ENCODE measurements at regions not wholly inside any gene's neighbourhood (a gene's known extent, or its start where the extent isn't known, plus 50 kb on each side); places are given as distances from the start of the nearest gene placed in this dataset.

GRCh38 chr13:90746230-90746629, 601.3 kb upstream of the MIR17HG start:
- TF ChIP-seq POLR2AphosphoS5 (IDR thresholded peaks at IDR 0.05; ENCODE audit: borderline replicate concordance, low read depth, low read length) (no peak), FOXP2 (optimal IDR thresholded peaks at IDR 0.05; ENCODE audit: control extremely low read depth, extremely low read length, insufficient read depth) (no peak), EZH2 (IDR thresholded peaks at IDR 0.05) (no peak)
